VCaP (cell line): ENCODE measurements at regions not wholly inside any gene's neighbourhood (a gene's known extent, or its start where the extent isn't known, plus 50 kb on each side); places are given as distances from the start of the nearest gene placed in this dataset.
"Not testable (repeated sequence)": the region's sequence is repeated elsewhere in the genome, so short reads cannot be mapped to it uniquely, and the experiment has no call there.

ENCODE experiments used
- H3K27ac ChIP-seq: fragments of 450-650 bp; 2 replicates; pipeline ENCODE4 v1.5.1; 2017
- CTCF ChIP-seq: fragments of 450-650 bp; conservative IDR thresholded peaks from 2 replicates; pipeline ENCODE4 v1.5.1; 2017; ENCODE audit warnings: mild to moderate bottlenecking, moderate library complexity

GRCh38 chr3:59368900-59369675 lies 319.3 kb upstream of the CFAP20DC start:
- no peak for TF ChIP-seq CTCF
- H3K27ac ChIP-seq = no peak overlapping the region

- TF ChIP-seq CTCF = no peak
- no peak overlapping the region for H3K27ac ChIP-seq
Observed at GRCh38 chr3:59367150-59367549, 317.3 kb upstream of the CFAP20DC start.

GRCh38 chr3:59366218-59366617 lies 316.4 kb upstream of the CFAP20DC start:
- no peak overlapping the region for H3K27ac ChIP-seq
- no peak for TF ChIP-seq CTCF

GRCh38 chr3:59364496-59364895 lies 314.7 kb upstream of the CFAP20DC start:
- H3K27ac ChIP-seq = no peak overlapping the region
- TF ChIP-seq CTCF = no peak

GRCh38 chr3:59360312-59360711 lies 310.5 kb upstream of the CFAP20DC start:
- not testable (repeated sequence) for H3K27ac ChIP-seq

GRCh38 chr3:59341459-59341858 lies 291.6 kb upstream of the CFAP20DC start:
- no peak for TF ChIP-seq CTCF

GRCh38 chr3:59339818-59340217 lies 290.0 kb upstream of the CFAP20DC start:
- H3K27ac ChIP-seq = no peak overlapping the region
- no peak for TF ChIP-seq CTCF

More at GRCh38 chr3:59341459-59341858, 291.6 kb upstream of the CFAP20DC start:
- no peak overlapping the region for H3K27ac ChIP-seq

- H3K27ac ChIP-seq = no peak overlapping the region
- no peak for TF ChIP-seq CTCF
Observed at GRCh38 chr3:59338934-59339333, 289.1 kb upstream of the CFAP20DC start.
